K562 (cell line): ENCODE measurements at regions not wholly inside any gene's neighbourhood (a gene's known extent, or its start where the extent isn't known, plus 50 kb on each side); places are given as distances from the start of the nearest gene placed in this dataset.

Source experiments
- TF ChIP-seq, protein P1 (sequence below): fragments of 450-650 bp; IDR thresholded peaks from 2 replicates; pipeline ENCODE4 v1.6.1; 2016; ENCODE audit warnings: mild to moderate bottlenecking, moderate library complexity

DNA sequence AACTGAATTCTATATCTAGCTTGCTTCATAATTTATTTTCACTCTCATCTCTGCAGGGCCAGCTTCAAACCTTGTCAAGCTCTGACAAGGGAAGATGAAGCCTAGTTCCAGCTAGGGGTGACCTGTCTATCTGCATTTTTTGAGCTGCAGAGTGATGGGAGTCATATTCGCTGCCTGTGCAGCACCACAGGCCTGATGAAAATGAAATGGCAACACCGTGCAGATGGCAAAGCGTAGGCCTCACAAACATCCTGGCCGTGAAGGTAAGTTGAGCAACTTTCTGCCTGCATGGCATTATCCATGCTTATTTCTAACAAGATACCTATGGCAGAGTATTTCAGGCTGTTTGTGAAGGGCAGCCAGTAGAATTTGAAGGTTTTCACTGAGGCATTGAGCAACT, 86.4 kb upstream of the C1QTNF9B start (continued):
- TF ChIP-seq, protein P1, sequence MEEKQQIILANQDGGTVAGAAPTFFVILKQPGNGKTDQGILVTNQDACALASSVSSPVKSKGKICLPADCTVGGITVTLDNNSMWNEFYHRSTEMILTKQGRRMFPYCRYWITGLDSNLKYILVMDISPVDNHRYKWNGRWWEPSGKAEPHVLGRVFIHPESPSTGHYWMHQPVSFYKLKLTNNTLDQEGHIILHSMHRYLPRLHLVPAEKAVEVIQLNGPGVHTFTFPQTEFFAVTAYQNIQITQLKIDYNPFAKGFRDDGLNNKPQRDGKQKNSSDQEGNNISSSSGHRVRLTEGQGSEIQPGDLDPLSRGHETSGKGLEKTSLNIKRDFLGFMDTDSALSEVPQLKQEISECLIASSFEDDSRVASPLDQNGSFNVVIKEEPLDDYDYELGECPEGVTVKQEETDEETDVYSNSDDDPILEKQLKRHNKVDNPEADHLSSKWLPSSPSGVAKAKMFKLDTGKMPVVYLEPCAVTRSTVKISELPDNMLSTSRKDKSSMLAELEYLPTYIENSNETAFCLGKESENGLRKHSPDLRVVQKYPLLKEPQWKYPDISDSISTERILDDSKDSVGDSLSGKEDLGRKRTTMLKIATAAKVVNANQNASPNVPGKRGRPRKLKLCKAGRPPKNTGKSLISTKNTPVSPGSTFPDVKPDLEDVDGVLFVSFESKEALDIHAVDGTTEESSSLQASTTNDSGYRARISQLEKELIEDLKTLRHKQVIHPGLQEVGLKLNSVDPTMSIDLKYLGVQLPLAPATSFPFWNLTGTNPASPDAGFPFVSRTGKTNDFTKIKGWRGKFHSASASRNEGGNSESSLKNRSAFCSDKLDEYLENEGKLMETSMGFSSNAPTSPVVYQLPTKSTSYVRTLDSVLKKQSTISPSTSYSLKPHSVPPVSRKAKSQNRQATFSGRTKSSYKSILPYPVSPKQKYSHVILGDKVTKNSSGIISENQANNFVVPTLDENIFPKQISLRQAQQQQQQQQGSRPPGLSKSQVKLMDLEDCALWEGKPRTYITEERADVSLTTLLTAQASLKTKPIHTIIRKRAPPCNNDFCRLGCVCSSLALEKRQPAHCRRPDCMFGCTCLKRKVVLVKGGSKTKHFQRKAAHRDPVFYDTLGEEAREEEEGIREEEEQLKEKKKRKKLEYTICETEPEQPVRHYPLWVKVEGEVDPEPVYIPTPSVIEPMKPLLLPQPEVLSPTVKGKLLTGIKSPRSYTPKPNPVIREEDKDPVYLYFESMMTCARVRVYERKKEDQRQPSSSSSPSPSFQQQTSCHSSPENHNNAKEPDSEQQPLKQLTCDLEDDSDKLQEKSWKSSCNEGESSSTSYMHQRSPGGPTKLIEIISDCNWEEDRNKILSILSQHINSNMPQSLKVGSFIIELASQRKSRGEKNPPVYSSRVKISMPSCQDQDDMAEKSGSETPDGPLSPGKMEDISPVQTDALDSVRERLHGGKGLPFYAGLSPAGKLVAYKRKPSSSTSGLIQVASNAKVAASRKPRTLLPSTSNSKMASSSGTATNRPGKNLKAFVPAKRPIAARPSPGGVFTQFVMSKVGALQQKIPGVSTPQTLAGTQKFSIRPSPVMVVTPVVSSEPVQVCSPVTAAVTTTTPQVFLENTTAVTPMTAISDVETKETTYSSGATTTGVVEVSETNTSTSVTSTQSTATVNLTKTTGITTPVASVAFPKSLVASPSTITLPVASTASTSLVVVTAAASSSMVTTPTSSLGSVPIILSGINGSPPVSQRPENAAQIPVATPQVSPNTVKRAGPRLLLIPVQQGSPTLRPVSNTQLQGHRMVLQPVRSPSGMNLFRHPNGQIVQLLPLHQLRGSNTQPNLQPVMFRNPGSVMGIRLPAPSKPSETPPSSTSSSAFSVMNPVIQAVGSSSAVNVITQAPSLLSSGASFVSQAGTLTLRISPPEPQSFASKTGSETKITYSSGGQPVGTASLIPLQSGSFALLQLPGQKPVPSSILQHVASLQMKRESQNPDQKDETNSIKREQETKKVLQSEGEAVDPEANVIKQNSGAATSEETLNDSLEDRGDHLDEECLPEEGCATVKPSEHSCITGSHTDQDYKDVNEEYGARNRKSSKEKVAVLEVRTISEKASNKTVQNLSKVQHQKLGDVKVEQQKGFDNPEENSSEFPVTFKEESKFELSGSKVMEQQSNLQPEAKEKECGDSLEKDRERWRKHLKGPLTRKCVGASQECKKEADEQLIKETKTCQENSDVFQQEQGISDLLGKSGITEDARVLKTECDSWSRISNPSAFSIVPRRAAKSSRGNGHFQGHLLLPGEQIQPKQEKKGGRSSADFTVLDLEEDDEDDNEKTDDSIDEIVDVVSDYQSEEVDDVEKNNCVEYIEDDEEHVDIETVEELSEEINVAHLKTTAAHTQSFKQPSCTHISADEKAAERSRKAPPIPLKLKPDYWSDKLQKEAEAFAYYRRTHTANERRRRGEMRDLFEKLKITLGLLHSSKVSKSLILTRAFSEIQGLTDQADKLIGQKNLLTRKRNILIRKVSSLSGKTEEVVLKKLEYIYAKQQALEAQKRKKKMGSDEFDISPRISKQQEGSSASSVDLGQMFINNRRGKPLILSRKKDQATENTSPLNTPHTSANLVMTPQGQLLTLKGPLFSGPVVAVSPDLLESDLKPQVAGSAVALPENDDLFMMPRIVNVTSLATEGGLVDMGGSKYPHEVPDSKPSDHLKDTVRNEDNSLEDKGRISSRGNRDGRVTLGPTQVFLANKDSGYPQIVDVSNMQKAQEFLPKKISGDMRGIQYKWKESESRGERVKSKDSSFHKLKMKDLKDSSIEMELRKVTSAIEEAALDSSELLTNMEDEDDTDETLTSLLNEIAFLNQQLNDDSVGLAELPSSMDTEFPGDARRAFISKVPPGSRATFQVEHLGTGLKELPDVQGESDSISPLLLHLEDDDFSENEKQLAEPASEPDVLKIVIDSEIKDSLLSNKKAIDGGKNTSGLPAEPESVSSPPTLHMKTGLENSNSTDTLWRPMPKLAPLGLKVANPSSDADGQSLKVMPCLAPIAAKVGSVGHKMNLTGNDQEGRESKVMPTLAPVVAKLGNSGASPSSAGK = no peak
- TF ChIP-seq, all 486 proteins: peak for 0
